ENCODE measurements at regions not wholly inside any gene's neighbourhood (a gene's known extent, or its start where the extent isn't known, plus 50 kb on each side); places are given as distances from the start of the nearest gene placed in this dataset.

- TF ChIP-seq GATA3 (IDR thresholded peaks at IDR 0.05; ENCODE audit: low read depth, low read length) (no peak), GATA2 (IDR thresholded peaks at IDR 0.05; ENCODE audit: low read depth, low read length) (peak; percentile 36; the same call in 1 of the 2 replicates)
Observed at GRCh38 chr4:1575418-1576303, 108.5 kb downstream of the FAM53A start.

GRCh38 chr4:1574601-1575417 lies 109.3 kb downstream of the FAM53A start:
- TF ChIP-seq GATA3 (IDR thresholded peaks at IDR 0.05; ENCODE audit: low read depth, low read length) (no peak), GATA2 (IDR thresholded peaks at IDR 0.05; ENCODE audit: low read depth, low read length) (no peak)

GRCh38 chr4:1573830-1574459 lies 110.2 kb downstream of the FAM53A start:
- no peak for TF ChIP-seq GATA2 (IDR thresholded peaks at IDR 0.05; ENCODE audit: low read depth, low read length)
- TF ChIP-seq GATA3 (IDR thresholded peaks at IDR 0.05; ENCODE audit: low read depth, low read length) = no peak

GRCh38 chr4:1572964-1573720 lies 111.0 kb downstream of the FAM53A start:
- TF ChIP-seq GATA3 (IDR thresholded peaks at IDR 0.05; ENCODE audit: low read depth, low read length) (no peak), GATA2 (IDR thresholded peaks at IDR 0.05; ENCODE audit: low read depth, low read length) (no peak)

- TF ChIP-seq GATA2 (IDR thresholded peaks at IDR 0.05; ENCODE audit: low read depth, low read length) (no peak), GATA3 (IDR thresholded peaks at IDR 0.05; ENCODE audit: low read depth, low read length) (no peak)
Observed at GRCh38 chr4:1572521-1572920, 111.6 kb downstream of the FAM53A start.

GRCh38 chr4:1572010-1572385 lies 112.1 kb downstream of the FAM53A start:
- TF ChIP-seq GATA3 (IDR thresholded peaks at IDR 0.05; ENCODE audit: low read depth, low read length) = no peak
- no peak for TF ChIP-seq GATA2 (IDR thresholded peaks at IDR 0.05; ENCODE audit: low read depth, low read length)

GRCh38 chr4:1571165-1572009 lies 112.7 kb downstream of the FAM53A start:
- no peak for TF ChIP-seq GATA3 (IDR thresholded peaks at IDR 0.05; ENCODE audit: low read depth, low read length)

GRCh38 chr4:1570291-1571164 lies 113.6 kb downstream of the FAM53A start:
- TF ChIP-seq GATA3 (IDR thresholded peaks at IDR 0.05; ENCODE audit: low read depth, low read length) (no peak), GATA2 (IDR thresholded peaks at IDR 0.05; ENCODE audit: low read depth, low read length) (no peak)

GRCh38 chr4:1569461-1570151 lies 114.5 kb downstream of the FAM53A start:
- TF ChIP-seq GATA2 (IDR thresholded peaks at IDR 0.05; ENCODE audit: low read depth, low read length) = no peak
- TF ChIP-seq GATA3 (IDR thresholded peaks at IDR 0.05; ENCODE audit: low read depth, low read length) = no peak

GRCh38 chr4:1568855-1569460 lies 115.2 kb downstream of the FAM53A start:
- TF ChIP-seq GATA2 (IDR thresholded peaks at IDR 0.05; ENCODE audit: low read depth, low read length) (no peak), GATA3 (IDR thresholded peaks at IDR 0.05; ENCODE audit: low read depth, low read length) (no peak)

Measured in SH-SY5Y (cell line).